OCI-LY7 (cell line): ENCODE measurements at regions not wholly inside any gene's neighbourhood (a gene's known extent, or its start where the extent isn't known, plus 50 kb on each side); places are given as distances from the start of the nearest gene placed in this dataset.

Source experiments
- BruUV-seq: library from RNA; stranded (reverse); fragments of 400-500 nt; replicated peaks from 2 replicates; lab custom pipeline; 2021; lab: Mats Ljungman, UMichigan
- CTCF ChIA-PET: fragments of 300-600 bp; sonication (Branson Sonifier 250); formaldehyde crosslinking; loops from one replicate; lab custom pipeline; 2022; ENCODE audit warnings: antibody characterized with exemption; ENCODE audit not compliant: unreplicated experiment; lab: Charles Lee
- POLR2A ChIA-PET: fragments of 300-600 bp; sonication (Branson Sonifier 250); formaldehyde crosslinking; loops from one replicate; lab custom pipeline; 2022; ENCODE audit warnings: antibody characterized with exemption; lab: Charles Lee
- DNase-seq: peaks from one replicate; pipeline ENCODE4 v3.0.0-alpha.2; 2015; ENCODE audit warnings: low spot score
- H2AFZ ChIP-seq: fragments of 200-600 bp; sonication (generic), shearing (Covaris generic); 2 replicates; pipeline ENCODE4 v1.6.1; 2014; ENCODE audit warnings: mild to moderate bottlenecking, antibody characterized with exemption, low read length, moderate library complexity
- H3K27ac ChIP-seq: fragments of 200-600 bp; sonication (generic); 2 replicates; pipeline ENCODE4 v1.5.1; 2014; ENCODE audit warnings: mixed run types, low read depth, mild to moderate bottlenecking, moderate library complexity, low read length, inconsistent platforms; ENCODE audit not compliant: poor library complexity, severe bottlenecking
- H3K36me3 ChIP-seq: fragments of 200-600 bp; sonication (generic); 2 replicates; pipeline ENCODE4 v1.6.1; 2014; ENCODE audit warnings: mild to moderate bottlenecking, antibody characterized with exemption, low read length, moderate library complexity, mixed read lengths; ENCODE audit not compliant: insufficient read depth
- H3K4me1 ChIP-seq: fragments of 200-600 bp; sonication (generic); 2 replicates; pipeline ENCODE4 v1.5.1; 2014; ENCODE audit warnings: mild to moderate bottlenecking, low read length; ENCODE audit not compliant: insufficient read depth, poor library complexity, severe bottlenecking
- H3K4me2 ChIP-seq: fragments of 200-600 bp; sonication (generic); 2 replicates; pipeline ENCODE4 v1.6.1; 2014; ENCODE audit warnings: mild to moderate bottlenecking, low read length
- H3K4me3 ChIP-seq: fragments of 200-600 bp; sonication (generic); 2 replicates; pipeline ENCODE4 v1.5.1; 2014; ENCODE audit warnings: mild to moderate bottlenecking, low read depth, low read length; ENCODE audit not compliant: poor library complexity, severe bottlenecking
- H3K79me2 ChIP-seq: fragments of 200-600 bp; sonication (generic); 2 replicates; pipeline ENCODE4 v1.6.1; 2016; ENCODE audit warnings: low read depth, mild to moderate bottlenecking, low read length, moderate library complexity, mixed read lengths; ENCODE audit not compliant: insufficient read depth
- H3K9me2 ChIP-seq: fragments of 200-600 bp; sonication (generic); 2 replicates; pipeline ENCODE4 v1.6.1; 2016; ENCODE audit warnings: mild to moderate bottlenecking, low read length, mixed read lengths; ENCODE audit not compliant: insufficient read depth
- H3K9me3 ChIP-seq: fragments of 200-600 bp; sonication (generic); 2 replicates; pipeline ENCODE4 v1.6.1; 2014; ENCODE audit warnings: mild to moderate bottlenecking, mixed run types, low read length, mixed read lengths
- H4K20me1 ChIP-seq: fragments of 200-600 bp; sonication (generic); 2 replicates; pipeline ENCODE4 v1.6.1; 2014; ENCODE audit warnings: mild to moderate bottlenecking, antibody characterized with exemption, low read length, moderate library complexity, mixed read lengths; ENCODE audit not compliant: insufficient read depth
- CTCF ChIP-seq: fragments of 200-600 bp; sonication (generic); conservative IDR thresholded peaks from 2 replicates; pipeline ENCODE4 v1.5.1; 2014; ENCODE audit warnings: mild to moderate bottlenecking, antibody characterized with exemption, low read length, moderate library complexity, mixed read lengths
- EZH2phosphoT487 ChIP-seq: fragments of 200-600 bp; sonication (generic); IDR thresholded peaks from 2 replicates; pipeline ENCODE4 v1.6.1; 2018; ENCODE audit warnings: low read depth, borderline replicate concordance, mild to moderate bottlenecking, mixed run types, antibody characterized with exemption, low read length, moderate library complexity, mixed read lengths
- intact Hi-C: fragments of 100-400 bp; cut with micrococcal nuclease; formaldehyde crosslinking; loops from one replicate; pipeline ENCODE4 v1.10.0; 2022; ENCODE audit not compliant: unreplicated experiment

- CTCF ChIA-PET: no interaction called here
- no peaks in the 10 kb centered on the region for H3K4me1 ChIP-seq
- no peaks in the 10 kb centered on the region for H3K36me3 ChIP-seq
- H2AFZ ChIP-seq: no peak overlapping the region
- no TSS peak for BruUV-seq
- no peaks in the 10 kb centered on the region for H3K79me2 ChIP-seq
- H4K20me1 ChIP-seq: no peaks in the 10 kb centered on the region
- no peaks in the 10 kb centered on the region for H3K9me3 ChIP-seq
- H3K9me2 ChIP-seq: no peaks in the 10 kb centered on the region
- no peak overlapping the region for H3K4me2 ChIP-seq
- POLR2A ChIA-PET: no interaction called here
- DNase-seq: no peak
- H3K4me3 ChIP-seq: no peak overlapping the region
- intact Hi-C loops: no loop called here
- H3K27ac ChIP-seq: no peak overlapping the region
- TF ChIP-seq EZH2phosphoT487 (no peak), CTCF (no peak)
Observed at GRCh38 chr22:49444781-49445180, 382.9 kb downstream of the BRD1 start.

GRCh38 chr22:49440931-49441330, 386.7 kb downstream of the BRD1 start:
- no peaks in the 10 kb centered on the region for H3K4me1 ChIP-seq
- no peak overlapping the region for H3K4me3 ChIP-seq
- no peak for DNase-seq
- H2AFZ ChIP-seq: no peak overlapping the region
- no peaks in the 10 kb centered on the region for H3K9me3 ChIP-seq
- no TSS peak for BruUV-seq
- H4K20me1 ChIP-seq: no peaks in the 10 kb centered on the region
- no peaks in the 10 kb centered on the region for H3K79me2 ChIP-seq
- POLR2A ChIA-PET: no interaction called here
- H3K9me2 ChIP-seq: no peaks in the 10 kb centered on the region
- CTCF ChIA-PET: no interaction called here
- no peak overlapping the region for H3K27ac ChIP-seq
- H3K36me3 ChIP-seq: no peaks in the 10 kb centered on the region
- intact Hi-C loops: no loop called here
- TF ChIP-seq CTCF: no peak
- no peak for TF ChIP-seq EZH2phosphoT487
- H3K4me2 ChIP-seq: no peak overlapping the region

DNA sequence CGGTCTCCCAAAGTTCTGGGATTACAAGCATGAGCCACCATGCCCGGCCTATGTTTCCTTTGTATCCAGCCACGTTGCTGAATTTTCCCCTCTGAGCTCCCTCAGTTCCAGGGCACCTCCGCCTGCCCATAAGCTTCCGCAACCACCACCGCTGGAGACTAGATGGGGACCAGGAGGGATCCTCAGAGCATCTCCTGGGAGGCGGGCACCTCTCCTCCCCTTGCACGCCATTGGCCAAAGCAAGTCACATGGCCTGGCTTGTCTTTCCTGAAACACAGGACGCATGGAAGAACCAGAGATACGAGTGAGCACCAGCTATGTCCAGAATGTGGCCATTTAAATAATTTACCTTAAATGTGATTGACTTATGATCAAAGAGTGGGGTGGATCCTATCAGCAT, 388.3 kb downstream of the BRD1 start:
- ChIA-PET CTCF (no interaction called here), POLR2A (no interaction called here)
- Histone ChIP-seq H3K36me3 (no peaks in the 10 kb centered on the region), H3K79me2 (no peaks in the 10 kb centered on the region), H3K4me1 (no peaks in the 10 kb centered on the region), H3K9me3 (no peaks in the 10 kb centered on the region), H3K4me3 (no peak overlapping the region), H3K27ac (no peak overlapping the region), H4K20me1 (no peaks in the 10 kb centered on the region), H3K4me2 (no peak overlapping the region), H2AFZ (no peak overlapping the region), H3K9me2 (no peaks in the 10 kb centered on the region)
- DNase-seq: no peak
- intact Hi-C loops: no loop called here
- BruUV-seq: no TSS peak
- TF ChIP-seq CTCF (no peak), EZH2phosphoT487 (no peak)
